ENCODE measurements at regions not wholly inside any gene's neighbourhood (a gene's known extent, or its start where the extent isn't known, plus 50 kb on each side); places are given as distances from the start of the nearest gene placed in this dataset.

GRCh38 chr3:29099296-29099695 is 181.6 kb upstream of the RBMS3 start:
- intact Hi-C loops (cut with micrococcal nuclease): no loop called here

GRCh38 chr3:29099775-29100174 is 181.1 kb upstream of the RBMS3 start:
- intact Hi-C loops (cut with micrococcal nuclease): no loop called here

GRCh38 chr3:29100292-29100691 is 180.6 kb upstream of the RBMS3 start:
- intact Hi-C loops (cut with micrococcal nuclease): no loop called here

- intact Hi-C loops (cut with micrococcal nuclease): no loop called here
These were observed 152.9 kb upstream of the RBMS3 start for GRCh38 chr3:29128001-29128400.

GRCh38 chr3:29137601-29138000 is 143.3 kb upstream of the RBMS3 start:
- intact Hi-C loops (cut with micrococcal nuclease): no loop called here

- intact Hi-C loops (cut with micrococcal nuclease): no loop called here
These were observed 142.7 kb upstream of the RBMS3 start for GRCh38 chr3:29138171-29138570.

- intact Hi-C loops (cut with micrococcal nuclease): loop anchor here (5.0 kb wide), 1 partner anchor 223 kb away; no protein-coding TSS in a partner anchor
These were observed 140.2 kb upstream of the RBMS3 start for GRCh38 chr3:29140666-29141065.

GRCh38 chr3:29141197-29141917 is 139.5 kb upstream of the RBMS3 start:
- intact Hi-C loops (cut with micrococcal nuclease): loop anchor here (5.0 kb wide), 1 partner anchor 224 kb away; no protein-coding TSS in a partner anchor

- intact Hi-C loops (cut with micrococcal nuclease): loop anchor here (5.0 kb wide), 1 partner anchor 225 kb away; no protein-coding TSS in a partner anchor
These were observed 139.0 kb upstream of the RBMS3 start for GRCh38 chr3:29141918-29142275.

GRCh38 chr3:29143151-29143550 is 137.7 kb upstream of the RBMS3 start:
- intact Hi-C loops (cut with micrococcal nuclease): loop anchor here (5.0 kb wide), 1 partner anchor 226 kb away; no protein-coding TSS in a partner anchor

- intact Hi-C loops (cut with micrococcal nuclease): loop anchor here (5.0 kb wide), 1 partner anchor 227 kb away; no protein-coding TSS in a partner anchor
These were observed 136.5 kb upstream of the RBMS3 start for GRCh38 chr3:29144361-29144760.

- intact Hi-C loops (cut with micrococcal nuclease): loop anchor here (5.0 kb wide), 1 partner anchor 228 kb away; no protein-coding TSS in a partner anchor
These were observed 136.1 kb upstream of the RBMS3 start for GRCh38 chr3:29144807-29145206.

- intact Hi-C loops (cut with micrococcal nuclease): no loop called here
These were observed 135.5 kb upstream of the RBMS3 start for GRCh38 chr3:29145360-29145759.

GRCh38 chr3:29152379-29152778 is 128.5 kb upstream of the RBMS3 start:
- intact Hi-C loops (cut with micrococcal nuclease): loop anchor here (5.0 kb wide), 3 partner anchors 130 to 535 kb away; partner anchors contain the start of gene RBMS3

GRCh38 chr3:29153811-29154210 is 127.1 kb upstream of the RBMS3 start:
- intact Hi-C loops (cut with micrococcal nuclease): loop anchor here (1.0 to 5.0 kb wide), 5 partner anchors 17 to 533 kb away; partner anchors contain the start of gene RBMS3

- intact Hi-C loops (cut with micrococcal nuclease): no loop called here
These were observed 124.7 kb upstream of the RBMS3 start for GRCh38 chr3:29156086-29156715.

- intact Hi-C loops (cut with micrococcal nuclease): no loop called here
These were observed 116.0 kb upstream of the RBMS3 start for GRCh38 chr3:29164825-29165224.

- intact Hi-C loops (cut with micrococcal nuclease): no loop called here
These were observed 113.7 kb upstream of the RBMS3 start for GRCh38 chr3:29167180-29167579.

GRCh38 chr3:29168081-29168480 is 112.8 kb upstream of the RBMS3 start:
- intact Hi-C loops (cut with micrococcal nuclease): no loop called here

- intact Hi-C loops (cut with micrococcal nuclease): no loop called here
These were observed 112.2 kb upstream of the RBMS3 start for GRCh38 chr3:29168696-29169095.

- intact Hi-C loops (cut with micrococcal nuclease): no loop called here
These were observed 111.4 kb upstream of the RBMS3 start for GRCh38 chr3:29169451-29169850.

Measured in T-helper 1 cell treated with Interleukin-12 subunit alpha and Interleukin-12 subunit beta and Interleukin-4 antibody, amounts not matched to agents 30 ng/mL and 1 ng/mL, for 36 hours (primary cell).